ENCODE measurements at regions not wholly inside any gene's neighbourhood (a gene's known extent, or its start where the extent isn't known, plus 50 kb on each side); places are given as distances from the start of the nearest gene placed in this dataset.

DNA sequence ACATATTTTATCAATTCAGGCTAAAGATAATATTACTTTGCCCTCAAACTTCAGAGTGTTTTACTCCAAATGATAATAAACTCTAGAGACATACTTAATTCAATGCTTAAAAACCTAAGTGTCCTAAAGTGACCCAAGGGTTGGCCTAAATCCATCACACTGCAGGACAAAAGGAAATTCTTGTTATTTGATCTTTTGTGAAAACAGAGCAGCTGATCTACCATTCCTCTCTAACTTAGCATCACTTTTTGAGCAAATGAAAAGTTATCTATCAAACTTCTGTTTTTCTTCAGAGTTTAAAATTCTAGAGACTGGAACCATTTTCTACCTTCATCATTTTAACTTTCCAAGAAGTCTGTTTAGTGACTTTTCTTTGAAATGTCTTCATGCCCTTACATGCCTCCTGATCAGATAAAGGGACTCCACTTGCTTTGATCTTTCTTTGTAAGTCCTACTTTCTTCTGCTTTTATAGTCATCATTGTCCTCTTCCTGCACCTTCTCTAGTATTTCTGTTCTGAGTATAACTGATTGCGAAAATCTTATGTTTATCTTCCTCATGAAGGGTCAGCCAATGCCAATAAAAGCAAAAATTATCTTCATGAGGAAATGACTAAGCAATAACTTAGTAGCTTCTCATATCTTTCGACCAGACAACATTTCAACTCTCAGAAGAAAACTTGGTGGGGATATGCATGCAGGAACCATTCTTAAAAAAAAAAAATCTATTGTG, 378.7 kb upstream of the TGFBR2 start:
- no peaks in the 10 kb centered on the region for H3K4me1 Mint-ChIP-seq
- peaks cover 3% of the 10 kb centered on the region for H3K9me3 Mint-ChIP-seq
- TF ChIP-seq, protein P1, sequence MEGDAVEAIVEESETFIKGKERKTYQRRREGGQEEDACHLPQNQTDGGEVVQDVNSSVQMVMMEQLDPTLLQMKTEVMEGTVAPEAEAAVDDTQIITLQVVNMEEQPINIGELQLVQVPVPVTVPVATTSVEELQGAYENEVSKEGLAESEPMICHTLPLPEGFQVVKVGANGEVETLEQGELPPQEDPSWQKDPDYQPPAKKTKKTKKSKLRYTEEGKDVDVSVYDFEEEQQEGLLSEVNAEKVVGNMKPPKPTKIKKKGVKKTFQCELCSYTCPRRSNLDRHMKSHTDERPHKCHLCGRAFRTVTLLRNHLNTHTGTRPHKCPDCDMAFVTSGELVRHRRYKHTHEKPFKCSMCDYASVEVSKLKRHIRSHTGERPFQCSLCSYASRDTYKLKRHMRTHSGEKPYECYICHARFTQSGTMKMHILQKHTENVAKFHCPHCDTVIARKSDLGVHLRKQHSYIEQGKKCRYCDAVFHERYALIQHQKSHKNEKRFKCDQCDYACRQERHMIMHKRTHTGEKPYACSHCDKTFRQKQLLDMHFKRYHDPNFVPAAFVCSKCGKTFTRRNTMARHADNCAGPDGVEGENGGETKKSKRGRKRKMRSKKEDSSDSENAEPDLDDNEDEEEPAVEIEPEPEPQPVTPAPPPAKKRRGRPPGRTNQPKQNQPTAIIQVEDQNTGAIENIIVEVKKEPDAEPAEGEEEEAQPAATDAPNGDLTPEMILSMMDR (conservative IDR thresholded peaks at IDR 0.05), result no peak
- H3K36me3 Mint-ChIP-seq (ENCODE audit: low read depth), result no peaks in the 10 kb centered on the region
- DNase-seq (ENCODE audit: low read depth, low spot score), result no peak
- H3K4me3 Mint-ChIP-seq, result no peak overlapping the region
- no peak overlapping the region for H3K27ac Mint-ChIP-seq (ENCODE audit: unreplicated experiment)
- no peaks in the 10 kb centered on the region for H3K27me3 Mint-ChIP-seq (ENCODE audit: low read depth)

DNA sequence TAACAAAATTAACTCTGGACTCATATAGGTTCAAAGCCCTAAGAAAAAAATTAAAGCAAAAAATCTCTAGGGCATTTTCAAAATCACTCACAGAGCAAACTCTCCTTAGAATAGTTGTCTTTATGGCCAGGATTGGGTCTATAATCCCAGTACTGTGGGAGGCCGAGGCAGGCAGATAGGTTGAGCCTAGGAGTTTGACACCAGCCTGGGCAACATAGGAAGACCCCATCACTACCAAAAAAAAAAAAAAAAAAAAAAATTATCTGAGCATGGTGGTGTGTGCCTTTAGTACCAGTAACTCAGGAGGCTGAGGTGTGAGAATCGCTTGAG, 378.1 kb upstream of the TGFBR2 start:
- Mint-ChIP-seq H3K36me3 (ENCODE audit: low read depth) (no peaks in the 10 kb centered on the region), H3K4me3 (no peak overlapping the region), H3K27me3 (ENCODE audit: low read depth) (no peaks in the 10 kb centered on the region), H3K4me1 (no peaks in the 10 kb centered on the region), H3K9me3 (peaks cover 3% of the 10 kb centered on the region), H3K27ac (ENCODE audit: unreplicated experiment) (no peak overlapping the region)
- no peak for DNase-seq (ENCODE audit: low read depth, low spot score)
- TF ChIP-seq, protein P1 (conservative IDR thresholded peaks at IDR 0.05), result no peak

DNA sequence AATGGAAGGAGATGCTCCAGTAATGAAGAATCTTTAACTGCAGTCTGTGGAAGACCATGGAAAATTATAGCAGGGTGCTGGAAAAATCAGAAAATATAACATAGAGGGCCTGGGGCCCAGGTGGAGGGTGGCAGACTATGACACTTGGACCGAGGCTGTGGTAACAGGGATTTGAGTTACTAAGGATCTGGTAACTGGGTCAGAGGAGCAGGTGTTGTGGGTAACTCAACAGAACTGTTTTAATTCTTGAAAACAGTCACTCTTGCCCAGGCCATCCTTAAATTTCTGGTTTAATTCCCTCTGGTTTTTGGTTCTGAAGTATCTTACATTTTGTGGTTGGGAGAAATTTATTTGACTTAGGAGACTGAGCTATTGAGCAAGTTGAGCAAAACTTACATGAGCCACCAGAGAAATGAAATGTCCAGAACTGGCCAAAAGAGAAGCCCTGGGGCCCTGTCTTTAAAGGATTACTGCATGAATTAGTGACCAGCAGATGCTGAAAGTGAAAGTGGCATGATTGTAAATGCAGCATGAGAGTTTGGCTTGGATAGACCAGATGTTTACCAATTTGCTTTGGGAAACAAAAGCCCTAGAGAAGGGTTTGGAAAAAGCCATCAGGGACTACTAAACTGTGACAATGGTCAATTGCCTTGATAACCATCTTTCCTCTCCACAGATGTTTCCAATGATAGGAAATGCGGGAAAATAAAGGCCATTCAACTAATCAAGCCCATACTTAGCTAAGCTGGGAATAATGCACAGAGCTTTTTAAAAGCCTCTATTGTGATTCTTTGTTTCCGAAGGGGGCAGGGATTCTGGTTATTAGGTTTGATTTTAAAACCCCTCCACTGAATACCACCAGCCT, 374.9 kb upstream of the TGFBR2 start:
- H3K36me3 Mint-ChIP-seq (ENCODE audit: low read depth), result no peaks in the 10 kb centered on the region

DNA sequence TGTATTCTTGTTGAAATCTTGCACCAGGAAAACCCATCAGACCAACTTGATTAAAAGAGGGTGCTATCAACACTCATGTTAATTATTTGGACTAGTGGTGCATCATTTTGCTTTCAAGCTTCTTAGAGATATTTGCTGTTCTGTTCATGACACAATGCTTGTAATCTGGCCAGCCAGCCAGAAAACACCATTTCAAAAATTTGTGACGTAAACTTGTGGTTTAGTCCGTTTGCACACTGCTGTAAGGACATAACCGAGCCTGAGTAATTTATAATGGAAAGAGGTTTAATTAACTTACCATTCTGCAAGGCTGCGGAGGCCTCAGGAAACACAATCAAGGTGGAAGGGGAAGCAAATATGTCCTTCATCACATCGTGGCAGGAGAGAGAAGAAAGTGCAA, 374.3 kb upstream of the TGFBR2 start:
- Mint-ChIP-seq H3K9me3 (no peaks in the 10 kb centered on the region), H3K36me3 (ENCODE audit: low read depth) (no peaks in the 10 kb centered on the region), H3K27me3 (ENCODE audit: low read depth) (no peaks in the 10 kb centered on the region), H3K4me3 (no peak overlapping the region), H3K27ac (ENCODE audit: unreplicated experiment) (no peak overlapping the region), H3K4me1 (no peaks in the 10 kb centered on the region)
- DNase-seq (ENCODE audit: low read depth, low spot score), result no peak
- TF ChIP-seq, protein P1 (conservative IDR thresholded peaks at IDR 0.05), result no peak

More for the DNA sequence above, 374.9 kb upstream of the TGFBR2 start:
- Mint-ChIP-seq H3K4me1 (no peaks in the 10 kb centered on the region), H3K4me3 (no peak overlapping the region), H3K27ac (ENCODE audit: unreplicated experiment) (no peak overlapping the region), H3K27me3 (ENCODE audit: low read depth) (no peaks in the 10 kb centered on the region), H3K9me3 (no peaks in the 10 kb centered on the region)
- DNase-seq (ENCODE audit: low read depth, low spot score), result no peak
- TF ChIP-seq, protein P1 (conservative IDR thresholded peaks at IDR 0.05), result no peak

DNA sequence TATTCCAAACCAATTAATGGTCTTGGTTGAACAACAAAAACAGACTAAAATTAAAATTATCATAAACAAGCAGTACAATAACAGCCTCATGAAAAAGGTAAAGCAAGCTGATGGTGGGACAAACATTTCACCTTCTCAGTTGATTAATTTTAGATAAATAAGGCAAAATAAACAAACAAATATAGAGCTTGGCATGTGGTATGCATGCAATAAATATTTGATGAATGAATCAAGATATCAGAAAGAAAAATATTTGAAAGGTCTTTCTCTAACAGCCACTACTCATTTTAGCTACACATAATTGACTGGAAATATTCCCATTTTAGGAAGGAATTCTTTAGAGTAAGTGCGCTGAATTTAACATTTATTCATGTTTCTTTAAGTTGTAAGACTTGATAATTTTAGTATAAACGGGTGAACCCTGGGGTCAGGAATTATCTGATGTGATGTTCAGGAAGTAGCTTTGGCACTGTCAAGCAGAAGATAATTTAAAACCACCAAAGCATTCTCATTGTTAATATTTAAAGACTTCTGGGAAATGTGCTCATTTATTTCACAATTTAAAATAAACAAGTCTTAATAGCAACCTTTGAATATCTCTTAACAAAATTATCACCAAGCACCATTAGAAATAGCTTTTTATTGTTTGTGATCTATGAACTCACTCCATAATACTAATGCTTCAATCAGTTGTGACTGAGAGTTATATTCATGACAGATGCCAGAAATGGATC, 372.3 kb upstream of the TGFBR2 start:
- Mint-ChIP-seq H3K4me3 (no peak overlapping the region), H3K9me3 (peaks cover 9% of the 10 kb centered on the region), H3K4me1 (no peaks in the 10 kb centered on the region), H3K27me3 (ENCODE audit: low read depth) (no peaks in the 10 kb centered on the region), H3K27ac (ENCODE audit: unreplicated experiment) (no peak overlapping the region), H3K36me3 (ENCODE audit: low read depth) (no peaks in the 10 kb centered on the region)
- DNase-seq (ENCODE audit: low read depth, low spot score), result no peak
- TF ChIP-seq, protein P1 (conservative IDR thresholded peaks at IDR 0.05), result no peak
